Cardiac muscle cell (in vitro differentiated cells and primary cell): ENCODE measurements at regions not wholly inside any gene's neighbourhood (a gene's known extent, or its start where the extent isn't known, plus 50 kb on each side); places are given as distances from the start of the nearest gene placed in this dataset.
"Not testable (repeated sequence)": the region's sequence is repeated elsewhere in the genome, so short reads cannot be mapped to it uniquely, and the experiment has no call there.

ENCODE experiments used
- DNase-seq, 2 donors: peaks; one replicate each; pipeline versions ENCODE4 v3.0.0 to v3.0.0-alpha.2; 2010 to 2017; ENCODE audit warnings: low read depth in 1 of 2, low spot score in 1 of 2
- H3K27ac ChIP-seq: fragments of 200-600 bp; sonication (generic); 2 replicates; pipeline ENCODE4 v1.5.1; 2016
- H3K27me3 ChIP-seq: fragments of 200-600 bp; sonication (generic); 2 replicates; pipeline ENCODE4 v1.6.0; 2016; ENCODE audit warnings: control low read depth
- H3K36me3 ChIP-seq: fragments of 200-600 bp; sonication (generic); 2 replicates; pipeline ENCODE4 v1.5.1; 2016; ENCODE audit warnings: control low read depth
- H3K4me1 ChIP-seq: fragments of 200-600 bp; sonication (generic); 2 replicates; pipeline ENCODE4 v1.8.1; 2017; ENCODE audit warnings: low read depth, mild to moderate bottlenecking, mixed run types
- H3K4me3 ChIP-seq: fragments of 200-600 bp; sonication (generic); 2 replicates; pipeline ENCODE4 v1.5.1; 2016; ENCODE audit warnings: mild to moderate bottlenecking
- H3K9me3 ChIP-seq: fragments of 200-600 bp; sonication (generic); 2 replicates; pipeline ENCODE4 v1.5.1; 2017; ENCODE audit warnings: low read depth, mild to moderate bottlenecking, control low read depth
- TF ChIP-seq, protein P1 (sequence below): IDR thresholded peaks from 2 replicates; pipeline ENCODE4 v1.5.1; 2012; ENCODE audit warnings: low read depth, mild to moderate bottlenecking, low read length

DNA sequence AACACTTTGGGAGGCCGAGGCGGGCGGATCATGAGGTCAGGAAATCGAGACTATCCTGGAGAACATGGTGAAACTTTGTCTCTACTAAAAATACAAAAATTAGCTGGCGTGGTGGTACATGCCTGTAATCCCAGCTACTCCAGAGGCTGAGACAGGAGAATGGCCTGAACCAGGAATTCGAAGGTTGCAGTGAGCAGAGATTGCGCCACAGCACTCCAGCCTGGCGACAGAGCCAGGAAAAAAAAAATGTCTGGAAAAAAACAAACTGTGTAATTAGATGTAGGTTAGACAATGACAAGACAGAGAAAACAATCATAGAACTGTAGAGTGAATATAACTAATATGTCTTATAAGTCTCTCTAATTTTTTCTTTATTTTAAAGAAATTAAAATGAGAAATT lies 1002.5 kb upstream of the LCORL start:
- Histone ChIP-seq H3K27ac (no peak overlapping the region), H3K4me1 (peaks cover 8% of the 10 kb centered on the region), H3K36me3 (no peaks in the 10 kb centered on the region), H3K9me3 (no peaks in the 10 kb centered on the region), H3K4me3 (no peak overlapping the region), H3K27me3 (no peaks in the 10 kb centered on the region)
- TF ChIP-seq, protein P1, sequence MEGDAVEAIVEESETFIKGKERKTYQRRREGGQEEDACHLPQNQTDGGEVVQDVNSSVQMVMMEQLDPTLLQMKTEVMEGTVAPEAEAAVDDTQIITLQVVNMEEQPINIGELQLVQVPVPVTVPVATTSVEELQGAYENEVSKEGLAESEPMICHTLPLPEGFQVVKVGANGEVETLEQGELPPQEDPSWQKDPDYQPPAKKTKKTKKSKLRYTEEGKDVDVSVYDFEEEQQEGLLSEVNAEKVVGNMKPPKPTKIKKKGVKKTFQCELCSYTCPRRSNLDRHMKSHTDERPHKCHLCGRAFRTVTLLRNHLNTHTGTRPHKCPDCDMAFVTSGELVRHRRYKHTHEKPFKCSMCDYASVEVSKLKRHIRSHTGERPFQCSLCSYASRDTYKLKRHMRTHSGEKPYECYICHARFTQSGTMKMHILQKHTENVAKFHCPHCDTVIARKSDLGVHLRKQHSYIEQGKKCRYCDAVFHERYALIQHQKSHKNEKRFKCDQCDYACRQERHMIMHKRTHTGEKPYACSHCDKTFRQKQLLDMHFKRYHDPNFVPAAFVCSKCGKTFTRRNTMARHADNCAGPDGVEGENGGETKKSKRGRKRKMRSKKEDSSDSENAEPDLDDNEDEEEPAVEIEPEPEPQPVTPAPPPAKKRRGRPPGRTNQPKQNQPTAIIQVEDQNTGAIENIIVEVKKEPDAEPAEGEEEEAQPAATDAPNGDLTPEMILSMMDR = no peak
- no peak for DNase-seq

DNA sequence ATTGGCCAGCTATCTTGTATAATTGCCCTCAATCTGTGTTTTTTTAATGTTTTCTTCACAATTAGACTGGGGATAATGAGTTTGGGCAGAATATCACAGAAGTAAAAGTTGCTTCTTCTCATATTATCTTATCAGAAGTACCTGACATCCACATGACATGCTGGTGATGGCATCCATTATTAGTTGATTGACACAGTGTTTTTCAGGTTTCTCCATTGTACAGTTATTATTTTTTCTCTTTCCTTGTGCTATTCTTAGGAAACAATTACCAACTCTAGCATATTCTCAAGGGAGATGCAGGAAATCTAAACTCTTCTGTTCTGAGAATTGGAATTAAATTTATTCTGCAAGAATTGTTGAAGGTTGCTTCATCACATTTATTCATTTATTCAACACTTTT lies 1000.1 kb upstream of the LCORL start:
- Histone ChIP-seq H3K36me3 (no peaks in the 10 kb centered on the region), H3K4me3 (no peak overlapping the region), H3K4me1 (peaks cover 8% of the 10 kb centered on the region), H3K27ac (no peak overlapping the region), H3K9me3 (no peaks in the 10 kb centered on the region), H3K27me3 (no peaks in the 10 kb centered on the region)
- DNase-seq = no peak
- TF ChIP-seq, protein P1 = no peak

DNA sequence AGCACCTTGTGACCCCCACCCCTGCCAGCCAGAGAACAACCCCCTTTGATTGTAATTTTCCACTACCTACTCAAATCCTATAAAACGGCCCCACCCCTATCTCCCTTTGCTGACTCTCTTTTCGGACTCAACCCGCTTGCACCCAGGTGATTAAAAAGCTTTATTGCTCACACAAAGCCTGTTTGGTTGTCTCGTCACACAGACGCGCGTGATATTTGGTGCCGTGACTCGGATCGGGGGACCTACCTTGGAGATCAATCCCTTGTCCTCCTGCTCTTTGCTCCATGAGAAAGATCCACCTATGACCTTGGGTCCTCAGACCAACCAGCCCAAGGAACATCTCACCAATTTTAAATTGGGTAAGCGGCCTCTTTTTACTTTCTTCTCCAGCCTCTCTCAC lies 995.0 kb upstream of the LCORL start:
- DNase-seq, H3K27me3 ChIP-seq, H3K27ac ChIP-seq, H3K36me3 ChIP-seq, H3K9me3 ChIP-seq, H3K4me3 ChIP-seq: not testable (repeated sequence)
- H3K4me1 ChIP-seq = peaks cover 23% of the 10 kb centered on the region

DNA sequence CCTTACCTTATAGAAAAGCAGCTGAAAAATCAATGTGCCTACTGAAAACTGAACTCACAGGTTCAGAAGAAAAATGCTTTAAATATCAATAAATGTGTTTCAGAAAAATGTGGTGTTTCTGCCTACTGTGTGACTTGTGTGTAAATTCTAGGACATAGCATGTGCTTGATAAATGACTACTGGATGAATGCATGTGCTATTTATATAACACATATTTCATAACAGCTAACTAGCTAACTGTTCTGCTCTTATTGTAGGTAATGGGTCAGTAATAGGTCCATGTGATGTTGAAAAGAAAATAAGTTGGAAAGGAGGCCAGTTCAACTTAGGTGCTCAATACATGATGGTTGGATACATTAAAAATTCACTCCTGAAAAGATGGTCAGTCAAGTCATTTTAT lies 993.0 kb upstream of the LCORL start:
- Histone ChIP-seq H3K36me3 (no peaks in the 10 kb centered on the region), H3K4me1 (peaks cover 34% of the 10 kb centered on the region), H3K9me3 (no peaks in the 10 kb centered on the region), H3K4me3 (no peak overlapping the region), H3K27me3 (no peaks in the 10 kb centered on the region), H3K27ac (no peak overlapping the region)
- TF ChIP-seq, protein P1 = no peak
- no peak for DNase-seq

DNA sequence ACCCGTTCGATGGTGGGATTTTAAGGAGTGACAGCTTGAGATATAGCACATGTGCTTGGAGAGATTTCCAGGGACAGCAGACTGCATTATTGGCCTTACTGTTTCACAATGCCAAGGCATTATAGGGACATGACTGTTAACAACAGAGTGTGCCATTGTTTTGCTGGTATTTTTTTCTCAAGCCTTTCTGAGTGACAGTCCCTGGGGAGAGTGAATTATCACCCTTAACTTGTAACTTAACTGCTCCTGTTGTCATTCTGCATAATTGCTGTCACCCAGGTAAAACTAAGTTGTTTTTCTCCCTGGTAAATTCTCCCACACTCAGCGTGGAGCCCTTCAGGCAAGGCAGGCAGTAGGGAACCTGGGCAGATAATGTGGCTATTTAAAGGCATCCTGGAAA lies 989.2 kb upstream of the LCORL start:
- Histone ChIP-seq H3K36me3 (no peaks in the 10 kb centered on the region), H3K27me3 (no peaks in the 10 kb centered on the region), H3K4me1 (peaks cover 34% of the 10 kb centered on the region), H3K4me3 (no peak overlapping the region), H3K27ac (peak overlapping the region; percentile 96), H3K9me3 (no peaks in the 10 kb centered on the region)
- peak in 1 of 2 donors; percentile 68 for DNase-seq
- TF ChIP-seq, protein P1 = no peak

DNA sequence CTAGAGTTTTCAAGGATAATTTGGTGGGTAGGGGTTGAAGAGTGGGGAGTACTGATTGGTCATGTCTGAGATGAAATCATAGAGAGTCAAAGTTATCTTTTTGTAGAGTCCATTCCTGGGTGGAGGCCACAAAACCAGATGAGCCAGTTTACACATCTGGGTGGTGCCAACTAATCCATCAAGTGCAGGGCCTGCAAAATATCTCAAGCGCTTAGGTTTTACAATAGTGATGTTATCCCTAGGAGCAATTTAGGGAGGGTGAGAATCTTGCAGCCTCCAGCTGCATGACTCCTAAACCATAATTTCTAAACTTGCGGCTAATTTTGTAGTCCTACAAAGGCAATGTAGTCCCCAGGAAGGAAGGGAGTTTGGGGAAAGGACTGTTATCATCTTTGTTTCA lies 988.3 kb upstream of the LCORL start:
- Histone ChIP-seq H3K27me3 (no peaks in the 10 kb centered on the region), H3K4me3 (no peak overlapping the region), H3K36me3 (no peaks in the 10 kb centered on the region), H3K4me1 (peaks cover 40% of the 10 kb centered on the region), H3K9me3 (no peaks in the 10 kb centered on the region), H3K27ac (peak overlapping the region; percentile 96)
- no peak for DNase-seq
- TF ChIP-seq, protein P1 = no peak
